Gastroesophageal sphincter (tissue), 4 donors: ENCODE measurements at regions not wholly inside any gene's neighbourhood (a gene's known extent, or its start where the extent isn't known, plus 50 kb on each side); places are given as distances from the start of the nearest gene placed in this dataset.

Experiments used
- ATAC-seq: fragments of 150-250 bp; one replicate; pipeline ENCODE4 v1.9.1; 2016; ENCODE audit warnings: mild to moderate bottlenecking, moderate library complexity
- H3K27ac ChIP-seq, 4 donors: fragments of 200-600 bp; sonication (generic) in 3 of 4; 1 replicate in 3 of 4; 2 replicates in 1 of 4; pipeline ENCODE4 v1.5.1; 2016 to 2019
- H3K27me3 ChIP-seq: fragments of 200-600 bp; sonication (generic); one replicate; pipeline ENCODE4 v1.5.1; 2019
- H3K36me3 ChIP-seq, 2 donors: fragments of 200-600 bp; sonication (generic); one replicate each; pipeline ENCODE4 v1.5.1; 2019; ENCODE audit warnings: control low read depth in 1 of 2
- H3K4me1 ChIP-seq, 3 donors: fragments of 200-600 bp; sonication (generic); 1 replicate in 2 of 3; 2 replicates in 1 of 3; pipeline ENCODE4 v1.5.1; 2016 to 2019; ENCODE audit warnings: control low read depth in 2 of 3
- H3K4me3 ChIP-seq, 2 donors: fragments of 200-600 bp; sonication (generic); one replicate each; pipeline ENCODE4 v1.5.1; 2019; ENCODE audit warnings: mild to moderate bottlenecking in 1 of 2, moderate library complexity in 1 of 2
- H3K9me3 ChIP-seq, 3 donors: fragments of 200-600 bp; sonication (generic); one replicate each; pipeline ENCODE4 v1.5.1; 2017 to 2019; ENCODE audit warnings: control low read depth in 2 of 3
- EP300 ChIP-seq: sonication (generic); formaldehyde crosslinking; IDR thresholded peaks from one replicate; pipeline ENCODE4 v1.6.1; 2017; ENCODE audit warnings: antibody characterized with exemption, mild to moderate bottlenecking
- POLR2A ChIP-seq, 2 donors: fragments of 450-650 bp; IDR thresholded peaks; one replicate each; pipeline ENCODE4 v1.6.1; 2017; ENCODE audit warnings: antibody characterized with exemption in 2 of 2, mild to moderate bottlenecking in 2 of 2, moderate library complexity in 1 of 2
- POLR2AphosphoS5 ChIP-seq: sonication (generic); formaldehyde crosslinking; IDR thresholded peaks from one replicate; pipeline ENCODE4 v1.6.1; 2017; ENCODE audit warnings: antibody characterized with exemption
- WGBS, 2 donors: methylation state at CpG; one replicate each; pipeline ENCODE4 v1.1.5; 2018; ENCODE audit warnings: low coverage in 1 of 2; 5-methylcytosine and 5-hydroxymethylcytosine counted together
- TF ChIP-seq, protein P1 (sequence below), 4 experiments: fragments of 200-600 bp in 2 of 4; fragments of 450-650 bp in 2 of 4; sonication (generic) in 1 of 4; IDR thresholded peaks; one replicate each; pipeline ENCODE4 v1.5.1; 2017 to 2019; ENCODE audit warnings: antibody characterized with exemption in 4 of 4, mild to moderate bottlenecking in 2 of 4, moderate library complexity in 2 of 4

DNA sequence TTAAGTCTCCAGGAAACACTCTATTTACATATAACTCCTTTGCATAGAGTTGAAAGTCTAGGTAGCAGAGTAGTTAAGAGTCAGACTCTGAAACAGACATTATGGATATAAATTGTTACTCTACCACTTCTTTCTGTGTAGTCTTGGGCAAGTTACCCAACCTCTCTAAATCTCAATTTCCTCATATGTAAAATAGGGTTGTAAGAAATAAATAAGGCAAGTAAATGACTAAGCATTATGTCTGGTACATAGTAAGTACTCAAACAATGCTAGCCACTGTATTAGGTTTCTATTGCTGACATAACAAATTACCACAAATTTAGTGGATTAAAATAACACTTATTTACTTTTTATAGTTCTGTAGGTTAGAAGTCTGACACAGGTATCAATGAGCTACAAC lies 394.1 kb downstream of the PRDM5 start:
- Histone ChIP-seq H3K4me3 (no peak overlapping the region), H3K27me3 (no peaks in the 10 kb centered on the region), H3K4me1 (no peaks in the 10 kb centered on the region), H3K27ac (no peak overlapping the region), H3K9me3 (no peaks in the 10 kb centered on the region), H3K36me3 (no peaks in the 10 kb centered on the region)
- TF ChIP-seq EP300 (no peak), POLR2AphosphoS5 (no peak), POLR2A (IDR thresholded peaks at IDR 0.05) (no peak)
- TF ChIP-seq, protein P1, sequence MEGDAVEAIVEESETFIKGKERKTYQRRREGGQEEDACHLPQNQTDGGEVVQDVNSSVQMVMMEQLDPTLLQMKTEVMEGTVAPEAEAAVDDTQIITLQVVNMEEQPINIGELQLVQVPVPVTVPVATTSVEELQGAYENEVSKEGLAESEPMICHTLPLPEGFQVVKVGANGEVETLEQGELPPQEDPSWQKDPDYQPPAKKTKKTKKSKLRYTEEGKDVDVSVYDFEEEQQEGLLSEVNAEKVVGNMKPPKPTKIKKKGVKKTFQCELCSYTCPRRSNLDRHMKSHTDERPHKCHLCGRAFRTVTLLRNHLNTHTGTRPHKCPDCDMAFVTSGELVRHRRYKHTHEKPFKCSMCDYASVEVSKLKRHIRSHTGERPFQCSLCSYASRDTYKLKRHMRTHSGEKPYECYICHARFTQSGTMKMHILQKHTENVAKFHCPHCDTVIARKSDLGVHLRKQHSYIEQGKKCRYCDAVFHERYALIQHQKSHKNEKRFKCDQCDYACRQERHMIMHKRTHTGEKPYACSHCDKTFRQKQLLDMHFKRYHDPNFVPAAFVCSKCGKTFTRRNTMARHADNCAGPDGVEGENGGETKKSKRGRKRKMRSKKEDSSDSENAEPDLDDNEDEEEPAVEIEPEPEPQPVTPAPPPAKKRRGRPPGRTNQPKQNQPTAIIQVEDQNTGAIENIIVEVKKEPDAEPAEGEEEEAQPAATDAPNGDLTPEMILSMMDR (IDR thresholded peaks at IDR 0.05): no peak
- no peak for ATAC-seq

DNA sequence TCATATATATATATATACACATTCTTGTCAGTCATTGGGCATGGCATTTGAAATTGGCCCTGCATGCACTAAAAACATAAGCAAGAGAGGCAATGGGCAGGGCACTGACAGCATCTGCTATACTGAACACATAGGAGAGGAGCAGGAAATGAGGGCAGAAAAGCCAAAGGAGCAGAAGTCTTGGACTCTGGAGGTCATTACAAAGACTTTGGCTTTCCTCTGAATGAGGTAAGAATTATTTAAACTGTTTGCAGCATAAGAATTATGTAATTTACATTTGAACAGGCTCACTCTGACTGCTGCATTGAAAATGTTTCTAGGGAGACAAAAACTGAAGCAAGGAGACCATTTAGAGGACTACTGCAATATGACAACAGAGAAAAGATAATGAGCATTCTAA lies 396.5 kb downstream of the PRDM5 start:
- TF ChIP-seq, protein P1 (IDR thresholded peaks at IDR 0.05): no peak
- no peak for TF ChIP-seq POLR2AphosphoS5
- no peak for TF ChIP-seq POLR2A (IDR thresholded peaks at IDR 0.05)
- no peak for TF ChIP-seq EP300
- Histone ChIP-seq H3K9me3 (no peaks in the 10 kb centered on the region), H3K4me3 (no peak overlapping the region), H3K36me3 (no peaks in the 10 kb centered on the region), H3K27ac (no peak overlapping the region), H3K4me1 (no peaks in the 10 kb centered on the region), H3K27me3 (no peaks in the 10 kb centered on the region)
- ATAC-seq: no peak

DNA sequence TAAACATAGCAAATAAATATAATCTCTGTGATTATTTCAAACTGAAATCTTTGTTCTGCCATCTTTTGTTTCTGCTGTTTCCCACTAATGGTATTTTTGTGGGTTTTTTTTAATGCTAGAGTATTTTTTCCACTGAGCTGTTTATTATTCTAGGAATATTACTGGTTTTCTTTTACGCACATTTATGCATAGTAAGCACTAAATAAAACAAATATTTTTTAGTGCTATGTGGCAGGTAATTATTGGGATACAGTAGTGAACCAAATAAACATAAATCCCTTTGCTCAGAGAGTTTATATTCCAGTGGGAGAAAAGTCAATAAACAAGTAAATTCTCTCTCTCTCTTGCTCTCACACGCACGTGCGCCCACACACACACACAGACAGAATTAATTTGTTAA lies 397.4 kb downstream of the PRDM5 start:
- WGBS, 2 donors: 82 to 90% methylated on average over 4 of the region's 4 CpGs
- TF ChIP-seq, protein P1 (IDR thresholded peaks at IDR 0.05): no peak
- TF ChIP-seq POLR2A (IDR thresholded peaks at IDR 0.05): no peak
- no peak for TF ChIP-seq EP300
- TF ChIP-seq POLR2AphosphoS5: no peak
- H3K4me3 ChIP-seq: no peak overlapping the region
- no peaks in the 10 kb centered on the region for H3K9me3 ChIP-seq
- no peaks in the 10 kb centered on the region for H3K36me3 ChIP-seq
- H3K27me3 ChIP-seq: no peaks in the 10 kb centered on the region
- H3K4me1 ChIP-seq: no peaks in the 10 kb centered on the region
- no peak overlapping the region for H3K27ac ChIP-seq
- no peak for ATAC-seq

GRCh38 chr4:120524237-120524636 lies 398.3 kb downstream of the PRDM5 start:
- ATAC-seq: no peak
- Histone ChIP-seq H3K4me1 (no peaks in the 10 kb centered on the region), H3K27me3 (no peaks in the 10 kb centered on the region), H3K9me3 (no peaks in the 10 kb centered on the region), H3K27ac (no peak overlapping the region), H3K4me3 (no peak overlapping the region), H3K36me3 (no peaks in the 10 kb centered on the region)
- TF ChIP-seq POLR2AphosphoS5 (no peak), POLR2A (IDR thresholded peaks at IDR 0.05) (no peak)
- TF ChIP-seq, protein P1 (IDR thresholded peaks at IDR 0.05): no peak
- 58 to 92% methylated on average over 2 of the region's 2 CpGs for WGBS, 2 donors

GRCh38 chr4:120520761-120521160 lies 401.8 kb downstream of the PRDM5 start:
- WGBS, 2 donors: 90 to 94% methylated on average over 2 of the region's 2 CpGs
- no peak for TF ChIP-seq EP300
- TF ChIP-seq, protein P1 (IDR thresholded peaks at IDR 0.05): no peak
- no peak overlapping the region for H3K27ac ChIP-seq

More at GRCh38 chr4:120520761-120521160, 401.8 kb downstream of the PRDM5 start:
- Histone ChIP-seq H3K36me3 (no peaks in the 10 kb centered on the region), H3K4me3 (no peak overlapping the region), H3K27me3 (no peaks in the 10 kb centered on the region), H3K4me1 (no peaks in the 10 kb centered on the region), H3K9me3 (no peaks in the 10 kb centered on the region)
- ATAC-seq: no peak
